GM18519 (cell line): ENCODE measurements at regions not wholly inside any gene's neighbourhood (a gene's known extent, or its start where the extent isn't known, plus 50 kb on each side); places are given as distances from the start of the nearest gene placed in this dataset.
A peak's percentile ranks its signal among the peaks of the same experiment; 100 is the strongest.

Experiments
- ATAC-seq: cut with Tn5 transposase; IDR thresholded peaks from one replicate; pipeline ENCODE4 v1.9.1; 2021; ENCODE audit warnings: mild to moderate bottlenecking, moderate library complexity; ENCODE audit not compliant: unreplicated experiment, low FRiP score

DNA sequence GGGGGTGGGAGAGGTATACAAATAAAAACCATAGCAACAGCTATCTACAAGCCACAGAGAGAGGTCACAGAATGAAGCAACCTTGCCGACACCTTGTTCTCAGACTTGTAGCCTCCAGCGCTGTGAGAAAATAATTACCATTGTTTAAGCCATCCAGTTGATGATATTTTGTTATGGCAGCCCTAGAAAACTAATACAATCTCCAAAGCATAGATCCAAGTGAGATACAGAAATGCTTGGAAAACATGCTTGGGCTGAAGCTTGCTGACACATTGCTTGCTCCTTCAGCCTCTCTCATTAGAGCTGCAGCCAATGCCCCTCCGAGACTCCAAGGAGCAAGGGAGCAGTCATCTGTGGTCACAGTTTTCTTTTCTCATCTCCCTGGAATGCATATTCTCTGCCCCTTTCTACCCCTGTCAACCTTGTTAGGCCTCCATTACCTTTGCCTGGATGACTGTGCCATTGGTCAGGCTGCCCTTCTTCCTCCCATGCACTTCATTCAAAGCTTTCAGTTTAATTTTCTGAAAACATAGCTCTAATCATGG lies 401.4 kb upstream of the KLF4 start:
- no peak for ATAC-seq

- ATAC-seq: no peak
Measured at GRCh38 chr9:107888773-107889227, 399.2 kb upstream of the KLF4 start.

GRCh38 chr9:107886826-107887225 lies 397.3 kb upstream of the KLF4 start:
- no peak for ATAC-seq

DNA sequence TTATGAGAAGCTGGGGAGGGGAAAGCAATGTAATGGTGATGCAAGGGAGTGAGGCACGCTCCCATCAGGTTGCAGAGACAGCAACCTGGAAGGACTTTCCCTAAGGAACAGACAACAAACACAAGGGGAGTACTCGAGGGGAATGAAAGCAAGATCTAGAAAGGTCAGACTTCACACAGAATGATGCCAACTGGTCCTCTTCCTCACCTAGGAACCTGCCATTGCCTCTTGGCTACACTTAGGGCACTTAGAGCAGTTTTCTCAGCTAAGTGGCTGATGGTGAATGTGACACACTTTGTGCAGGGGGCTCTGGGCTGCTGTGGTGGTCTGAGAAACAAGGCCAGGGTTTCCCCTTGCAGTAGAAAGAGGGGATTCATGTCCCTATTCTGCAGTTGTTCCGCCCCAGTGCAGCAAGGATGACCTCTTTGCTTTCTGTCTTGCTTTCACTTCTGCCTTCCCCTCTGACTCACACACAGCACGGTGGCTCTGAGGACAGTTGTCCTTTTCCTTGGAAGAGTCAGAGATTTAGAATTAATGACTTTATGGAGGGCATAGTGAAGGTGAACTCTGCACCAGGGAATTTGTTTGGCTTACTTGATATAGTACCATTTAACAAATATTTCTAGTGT lies 394.0 kb upstream of the KLF4 start:
- peak; percentile 86 for ATAC-seq

DNA sequence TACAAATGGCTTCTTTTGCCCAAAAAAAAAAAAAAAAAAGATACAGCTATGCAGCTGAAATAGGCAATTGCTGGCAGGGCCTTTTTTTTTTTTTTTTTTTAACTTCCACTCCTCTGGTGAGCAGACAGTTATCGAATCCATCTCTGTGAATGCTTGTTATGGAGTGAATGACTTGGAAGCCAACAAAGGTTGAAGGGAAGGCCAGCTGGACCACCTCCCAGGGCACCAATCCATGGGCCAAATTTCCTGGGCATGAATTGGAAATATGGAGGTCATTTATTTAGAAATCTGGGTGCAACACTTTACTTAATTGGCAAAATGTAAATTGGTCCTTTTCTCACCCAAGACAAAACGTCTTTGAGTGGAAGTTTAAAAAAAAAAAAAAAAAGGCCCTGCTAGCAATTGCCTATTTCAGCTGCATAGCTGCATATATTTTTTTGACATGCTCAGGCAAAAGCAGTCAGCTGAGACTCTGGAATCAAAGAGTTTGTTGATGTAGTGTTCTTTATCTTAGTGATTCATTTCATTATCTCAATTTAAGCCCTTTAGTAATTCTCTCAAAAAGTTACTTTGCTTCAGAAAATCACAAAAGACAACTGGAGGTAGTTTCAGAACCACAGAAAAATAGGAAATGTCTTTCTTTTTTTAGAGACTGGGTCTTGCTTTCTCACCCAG lies 392.2 kb upstream of the KLF4 start:
- no peak for ATAC-seq

DNA sequence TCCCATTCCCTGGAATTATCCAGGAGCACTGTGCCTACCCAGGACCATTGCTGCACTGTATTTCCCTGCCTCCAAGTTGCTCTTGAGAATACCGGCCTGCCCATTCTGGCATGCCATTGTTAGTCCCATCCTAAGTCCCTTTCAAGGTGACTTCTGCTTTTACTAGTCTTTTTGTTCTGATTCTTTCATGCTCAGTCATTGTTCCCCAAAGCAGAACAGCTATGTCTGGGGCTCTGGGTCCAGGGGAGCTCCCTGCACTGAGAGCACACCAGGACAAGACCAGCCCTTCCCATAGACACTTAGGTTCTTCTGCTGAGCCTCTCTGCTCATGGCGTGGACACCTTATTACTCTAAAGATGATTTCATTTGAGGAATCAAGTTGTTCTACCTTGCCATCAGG lies 388.9 kb upstream of the KLF4 start:
- ATAC-seq: no peak

GRCh38 chr9:107875571-107875980 lies 386.0 kb upstream of the KLF4 start:
- peak; percentile 36 for ATAC-seq

DNA sequence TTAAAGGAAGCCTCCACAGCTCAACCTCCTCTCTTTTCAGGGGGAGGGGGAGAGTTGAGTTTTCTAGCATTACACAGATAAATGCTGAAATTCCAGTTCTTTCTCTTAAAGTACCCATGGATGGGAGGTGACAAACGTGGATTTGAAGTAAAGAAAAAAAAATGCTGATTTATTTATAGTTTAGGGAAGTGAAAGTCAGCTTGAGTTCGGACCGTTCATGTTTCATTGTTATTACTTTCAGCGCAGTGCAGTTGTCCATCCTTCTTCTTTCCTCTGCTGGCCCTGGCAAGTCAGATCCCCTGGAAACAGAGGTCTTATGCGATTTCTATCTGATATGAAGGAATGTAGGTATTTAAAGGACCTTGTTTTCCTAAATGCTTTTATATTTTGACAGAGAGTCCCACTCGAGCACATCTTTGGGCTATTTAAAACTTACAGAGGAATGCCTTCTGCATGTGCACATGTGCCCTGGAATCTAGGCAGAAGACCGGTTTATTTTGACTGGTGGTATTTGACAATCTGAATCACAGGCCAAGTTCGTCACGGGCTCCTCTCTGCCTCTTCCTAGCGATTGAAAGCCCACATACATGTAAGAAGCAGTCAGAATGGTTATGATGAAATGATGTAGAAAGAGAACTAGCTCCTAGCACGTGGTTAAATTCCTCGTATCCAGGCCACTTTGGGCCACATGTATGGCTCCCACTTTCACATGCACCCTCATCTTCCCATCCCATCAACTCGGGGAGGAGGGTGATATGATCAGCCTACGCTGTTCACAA lies 385.2 kb upstream of the KLF4 start:
- ATAC-seq: peak; percentile 63

DNA sequence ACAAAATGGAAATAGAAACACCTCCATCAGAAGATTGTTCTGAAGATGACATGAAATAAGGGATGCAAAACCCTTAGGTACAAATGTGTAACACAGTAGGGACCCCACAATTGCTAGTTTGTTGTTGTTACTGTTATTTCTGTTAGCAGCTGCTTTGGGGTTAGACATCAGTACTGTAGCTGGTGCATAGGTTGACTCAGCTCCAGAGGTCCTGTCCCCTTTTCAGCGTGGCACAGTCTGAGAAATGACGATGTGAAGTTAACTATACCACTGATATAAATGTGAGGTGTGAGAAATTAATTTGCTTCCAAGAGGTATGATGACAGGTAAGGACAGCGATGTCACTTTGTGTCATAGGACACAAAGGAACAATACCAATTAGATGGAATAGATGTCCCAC lies 384.6 kb upstream of the KLF4 start:
- peak; percentile 37 for ATAC-seq

GRCh38 chr9:107872457-107873192 lies 383.1 kb upstream of the KLF4 start:
- ATAC-seq: no peak

DNA sequence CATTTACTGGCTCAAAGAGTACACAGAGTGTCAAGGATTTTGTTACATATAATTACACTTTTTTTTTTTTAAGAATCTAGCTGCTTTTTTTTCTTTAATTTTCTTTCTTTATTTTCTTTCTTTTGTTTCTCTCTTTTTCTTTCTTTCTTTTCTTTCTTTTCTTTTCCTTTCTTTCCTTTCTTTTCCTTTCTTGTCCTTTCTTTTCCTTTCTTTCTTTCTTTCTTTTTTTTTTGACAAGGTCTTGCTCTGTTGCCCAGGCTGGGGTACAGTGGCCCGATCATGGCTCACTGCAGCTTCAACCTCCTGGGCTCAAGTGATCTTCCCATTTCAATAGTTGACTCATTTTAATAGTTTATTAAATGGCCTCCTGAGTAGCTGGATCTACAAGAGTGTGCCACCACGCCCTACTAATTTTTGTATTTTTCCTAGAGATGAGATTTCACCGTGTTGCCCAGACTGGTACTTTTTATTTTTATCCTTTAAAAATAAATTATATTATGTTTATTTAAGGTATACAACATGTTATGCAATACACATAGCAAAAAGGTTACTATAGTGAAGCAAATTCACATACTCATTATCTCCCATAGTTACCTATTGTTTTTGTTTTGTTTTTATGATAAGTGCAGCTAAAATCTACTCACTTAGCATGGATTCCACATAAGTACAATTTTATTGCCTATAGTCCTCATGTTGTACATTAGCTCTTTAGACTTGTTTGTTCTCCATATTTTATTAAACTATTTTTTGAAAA lies 381.5 kb upstream of the KLF4 start:
- no peak for ATAC-seq

- ATAC-seq: no peak
Measured at GRCh38 chr9:107870221-107870620, 380.7 kb upstream of the KLF4 start.

- ATAC-seq: no peak
Measured at GRCh38 chr9:107869111-107869510, 379.5 kb upstream of the KLF4 start.

DNA sequence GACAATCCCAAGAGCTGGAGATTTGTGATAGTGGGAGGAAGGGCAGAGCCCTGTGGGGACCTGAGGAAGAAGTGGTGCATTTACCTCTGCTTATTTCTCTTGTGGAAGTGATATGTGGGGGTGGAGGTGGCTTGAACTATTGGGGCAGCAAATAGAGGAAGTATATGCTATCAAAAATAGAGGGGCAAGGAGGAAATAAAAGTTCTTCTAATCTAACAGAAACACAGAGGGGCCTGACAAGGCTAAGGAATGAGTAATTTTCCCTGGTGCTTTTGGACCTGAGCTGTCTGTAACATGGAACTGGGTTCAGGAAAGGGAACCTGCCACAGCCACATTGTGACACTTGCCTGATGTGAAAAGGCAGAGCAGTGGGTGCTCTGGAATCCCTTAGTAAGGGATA lies 378.6 kb upstream of the KLF4 start:
- no peak for ATAC-seq

- ATAC-seq: no peak
Measured at GRCh38 chr9:107867738-107868137, 378.2 kb upstream of the KLF4 start.

- ATAC-seq: no peak
Measured at GRCh38 chr9:107866711-107867311, 377.2 kb upstream of the KLF4 start.

DNA sequence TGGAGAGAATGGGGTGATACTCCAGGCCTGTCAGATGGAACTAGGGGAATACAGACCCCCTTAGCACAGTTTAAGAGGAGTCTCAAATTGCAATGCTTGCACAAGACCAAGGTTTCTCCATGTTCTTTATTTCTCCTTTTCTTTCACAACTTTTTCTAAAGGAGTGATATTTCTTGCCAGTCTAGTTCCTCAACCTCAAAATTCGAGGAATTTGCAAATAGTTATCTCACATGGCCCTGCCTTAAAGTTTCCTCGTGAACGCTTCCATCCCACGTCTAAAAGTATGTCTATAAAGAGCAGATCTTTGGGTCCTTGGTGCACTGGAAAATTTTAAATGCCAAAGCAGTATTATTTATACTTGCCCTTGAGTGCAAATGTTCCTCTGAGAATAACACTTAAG lies 373.8 kb upstream of the KLF4 start:
- no peak for ATAC-seq

DNA sequence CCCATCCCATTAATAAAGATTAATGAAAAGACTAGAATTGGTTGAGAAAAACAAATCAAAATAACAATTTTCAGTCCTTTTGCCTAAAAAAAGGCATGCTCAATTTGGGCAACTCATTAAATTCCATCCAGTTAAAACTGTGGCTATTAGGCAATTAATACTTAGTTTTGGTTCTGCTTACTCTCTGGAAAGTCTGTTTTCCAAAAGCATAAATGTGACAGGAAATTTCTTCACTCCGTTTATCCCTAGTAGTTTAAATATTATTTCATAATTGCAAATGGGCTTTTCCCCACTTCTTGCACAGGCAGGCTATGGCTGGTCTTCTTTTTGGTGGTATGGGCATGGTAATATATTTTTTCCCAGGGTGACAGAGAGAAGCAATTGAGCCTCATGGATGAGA lies 373.3 kb upstream of the KLF4 start:
- ATAC-seq: no peak

- ATAC-seq: no peak
Measured at GRCh38 chr9:107862323-107862722, 372.8 kb upstream of the KLF4 start.

DNA sequence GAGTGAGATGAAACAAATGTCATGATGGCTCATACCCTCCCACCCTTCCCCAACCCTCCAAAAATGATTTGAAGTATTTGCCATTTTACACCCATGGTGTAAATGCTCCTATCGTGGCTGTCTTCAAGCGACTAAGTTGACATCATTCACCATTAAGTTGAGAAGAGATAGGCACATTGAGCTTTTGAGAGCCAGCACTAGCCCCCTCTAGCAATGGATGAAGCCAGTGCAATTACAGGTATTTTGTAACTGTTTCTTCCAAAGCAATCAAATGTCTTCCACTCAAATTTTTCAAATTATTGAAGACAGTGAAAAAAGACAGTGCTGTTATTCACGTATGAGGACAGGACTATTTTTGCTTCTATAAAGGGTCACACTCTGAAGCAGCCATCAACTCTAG lies 371.5 kb upstream of the KLF4 start:
- no peak for ATAC-seq
